ENCODE measurements at regions not wholly inside any gene's neighbourhood (a gene's known extent, or its start where the extent isn't known, plus 50 kb on each side); places are given as distances from the start of the nearest gene placed in this dataset.

GRCh38 chrX:150092549-150092948 is 154.3 kb upstream of the EOLA2 start:
- TF ChIP-seq POLR2A (IDR thresholded peaks at IDR 0.05) (no peak), CTCF (IDR thresholded peaks at IDR 0.05) (no peak)
